ENCODE measurements at regions not wholly inside any gene's neighbourhood (a gene's known extent, or its start where the extent isn't known, plus 50 kb on each side); places are given as distances from the start of the nearest gene placed in this dataset.
A peak's percentile ranks its signal among the peaks of the same experiment; 100 is the strongest.
"Not testable (repeated sequence)": the region's sequence is repeated elsewhere in the genome, so short reads cannot be mapped to it uniquely, and the experiment has no call there.

GRCh38 chrX:137195296-137195695 lies 161.5 kb upstream of the GPR101 start:
- no peak for DNase-seq

- DNase-seq: peak; percentile 12
Measured at GRCh38 chrX:137194164-137194563, 160.4 kb upstream of the GPR101 start.

GRCh38 chrX:137187540-137187939 lies 153.7 kb upstream of the GPR101 start:
- DNase-seq: no peak

GRCh38 chrX:137178392-137178791 lies 144.6 kb upstream of the GPR101 start:
- no peak for DNase-seq

- no peak for DNase-seq
Measured at GRCh38 chrX:137172317-137172948, 138.6 kb upstream of the GPR101 start.

GRCh38 chrX:137171626-137172025 lies 137.8 kb upstream of the GPR101 start:
- DNase-seq: no peak

- no peak for DNase-seq
Measured at GRCh38 chrX:137166591-137166990, 132.8 kb upstream of the GPR101 start.

- DNase-seq: no peak
Measured at GRCh38 chrX:137164329-137164728, 130.5 kb upstream of the GPR101 start.

GRCh38 chrX:137151403-137151802 lies 117.6 kb upstream of the GPR101 start:
- no peak for DNase-seq

GRCh38 chrX:137143864-137144263 lies 110.1 kb upstream of the GPR101 start:
- DNase-seq: no peak

- DNase-seq: not testable (repeated sequence)
Measured at GRCh38 chrX:137122651-137123050, 88.9 kb upstream of the GPR101 start.

GRCh38 chrX:137119049-137119448 lies 85.3 kb upstream of the GPR101 start:
- DNase-seq: no peak

- no peak for DNase-seq
Measured at GRCh38 chrX:137118536-137118935, 84.7 kb upstream of the GPR101 start.

GRCh38 chrX:137118136-137118535 lies 84.3 kb upstream of the GPR101 start:
- DNase-seq: no peak

GRCh38 chrX:137107877-137108276 lies 74.1 kb upstream of the GPR101 start:
- not testable (repeated sequence) for DNase-seq

GRCh38 chrX:137101273-137101990 lies 67.6 kb upstream of the GPR101 start:
- DNase-seq: no peak

Measured in CD4-positive, alpha-beta T cell treated with Interleukin-17A for 1 hour (primary cell).